ENCODE measurements at regions not wholly inside any gene's neighbourhood (a gene's known extent, or its start where the extent isn't known, plus 50 kb on each side); places are given as distances from the start of the nearest gene placed in this dataset.

DNA sequence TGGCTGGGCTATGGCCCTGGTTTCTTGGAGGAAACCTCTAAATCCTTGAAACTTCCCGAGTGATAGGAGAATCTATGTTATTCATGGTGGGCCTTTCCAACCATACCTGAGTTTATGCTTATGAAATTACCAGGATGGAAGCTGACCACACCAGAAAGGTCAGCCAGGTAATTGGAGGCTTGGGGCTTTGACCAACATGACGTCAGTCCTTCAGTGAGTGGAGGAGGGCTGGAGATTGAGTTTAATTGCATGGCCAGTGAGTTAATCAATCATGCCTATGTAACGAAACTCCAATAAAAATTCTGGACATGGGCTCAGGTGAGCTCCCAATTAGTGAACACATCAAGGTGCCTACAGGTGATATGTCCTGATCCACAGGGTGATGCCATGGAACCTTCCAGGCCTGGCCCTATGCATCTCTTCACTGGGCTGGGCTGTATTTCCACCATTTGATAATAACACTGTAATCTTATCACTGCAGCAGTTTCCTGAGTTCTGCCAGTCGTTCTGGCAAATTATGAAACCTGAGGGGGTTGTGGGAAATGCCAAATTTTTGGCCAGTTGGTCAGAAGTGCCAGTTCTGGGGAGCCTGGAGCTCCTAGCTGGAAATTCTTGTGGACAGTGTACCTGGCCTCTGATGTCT, 106.5 kb downstream of the CDH26 start:
- DNase-seq (ENCODE audit: low spot score): no peak

DNA sequence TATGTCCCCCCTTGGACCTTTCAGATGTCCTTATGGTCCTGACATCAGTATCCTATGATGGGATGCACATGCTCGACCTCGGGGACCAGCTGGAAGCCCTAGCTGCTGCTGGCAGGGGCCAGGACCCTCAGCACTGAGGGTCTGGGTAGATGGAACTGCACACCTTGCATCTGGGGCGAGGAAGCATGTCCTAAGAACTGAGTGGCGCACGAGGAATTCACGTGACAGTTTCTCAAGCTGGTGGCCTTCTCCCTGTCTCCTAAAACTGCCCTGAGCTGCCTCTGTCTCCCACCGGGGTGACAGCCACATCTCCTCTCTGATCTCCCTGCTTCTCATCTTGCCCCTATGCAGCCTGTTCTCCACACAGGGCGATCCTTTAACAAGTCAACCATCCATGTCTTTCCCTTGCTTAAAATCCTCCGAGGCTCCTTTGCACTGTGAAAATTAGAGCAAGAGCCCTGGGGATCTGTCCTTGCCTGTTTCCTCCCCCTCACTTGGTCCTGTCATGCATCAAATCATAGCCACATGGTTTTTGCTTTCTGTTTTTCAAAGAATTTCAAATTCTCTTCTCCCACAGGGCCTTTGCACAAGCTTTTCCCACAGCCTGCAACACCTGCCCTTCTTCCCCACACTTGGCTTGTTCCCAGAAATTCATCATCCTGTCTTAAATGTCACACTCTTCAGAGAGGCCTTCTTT, 107.7 kb downstream of the CDH26 start:
- no peak for DNase-seq (ENCODE audit: low spot score)

DNA sequence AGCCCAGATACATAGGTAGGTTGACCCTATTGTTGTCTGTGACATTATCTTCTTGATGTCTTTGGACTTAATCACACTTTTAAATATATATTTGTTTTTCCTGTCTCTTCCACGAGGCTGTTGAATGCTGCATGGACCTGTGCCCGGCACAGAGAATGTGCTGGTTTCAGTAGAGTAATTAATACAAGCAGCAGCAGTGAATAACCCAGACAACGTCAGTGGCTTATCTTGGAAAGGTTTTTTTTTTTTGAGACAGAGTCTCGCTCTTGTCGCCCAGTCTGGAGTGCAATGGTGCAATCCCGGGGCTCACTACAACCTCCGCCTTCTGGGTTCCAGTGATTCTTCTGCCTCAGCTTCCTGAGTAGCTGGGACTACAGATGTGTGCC, 108.2 kb downstream of the CDH26 start:
- no peak for DNase-seq (ENCODE audit: low spot score)

DNA sequence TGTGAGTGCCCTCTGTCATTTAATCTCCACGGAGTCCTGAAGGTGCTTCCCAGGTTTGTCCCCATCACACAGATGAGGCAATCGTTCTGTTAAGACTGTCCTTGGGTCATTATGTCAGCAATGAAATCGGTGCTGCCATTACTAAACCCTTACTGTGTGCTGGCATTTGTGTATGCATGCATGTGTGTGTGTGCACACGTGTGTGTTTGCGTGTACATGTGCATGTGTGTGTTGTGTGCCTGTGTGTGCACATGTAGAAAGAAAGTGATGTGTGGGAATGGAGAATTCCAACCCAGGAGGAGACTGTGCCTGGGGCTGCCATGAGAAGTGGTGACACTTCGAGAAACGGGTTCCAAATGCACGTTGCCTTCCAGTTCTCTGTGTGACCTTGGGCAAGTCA, 110.3 kb downstream of the CDH26 start:
- no peak for DNase-seq (ENCODE audit: low spot score)

DNA sequence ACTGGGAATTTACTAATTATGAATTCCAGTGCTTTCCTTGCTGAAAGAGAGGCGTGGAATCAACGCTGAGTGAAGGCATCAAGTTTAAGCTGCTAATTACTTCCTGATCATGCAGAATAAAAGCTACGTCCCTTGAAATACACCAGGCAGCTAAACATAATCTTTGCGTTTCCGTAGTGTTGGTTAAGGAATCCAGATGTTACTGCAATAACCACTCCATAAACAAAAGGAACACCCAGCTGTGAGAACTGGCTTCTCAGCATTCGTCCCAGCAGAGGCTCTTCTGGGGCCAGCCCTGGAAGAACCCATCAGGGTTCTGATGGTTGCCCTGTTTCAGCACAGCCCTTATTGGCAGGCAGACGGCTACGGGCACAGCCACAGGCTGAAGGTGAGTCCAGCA, 111.4 kb downstream of the CDH26 start:
- no peak for DNase-seq (ENCODE audit: low spot score)

DNA sequence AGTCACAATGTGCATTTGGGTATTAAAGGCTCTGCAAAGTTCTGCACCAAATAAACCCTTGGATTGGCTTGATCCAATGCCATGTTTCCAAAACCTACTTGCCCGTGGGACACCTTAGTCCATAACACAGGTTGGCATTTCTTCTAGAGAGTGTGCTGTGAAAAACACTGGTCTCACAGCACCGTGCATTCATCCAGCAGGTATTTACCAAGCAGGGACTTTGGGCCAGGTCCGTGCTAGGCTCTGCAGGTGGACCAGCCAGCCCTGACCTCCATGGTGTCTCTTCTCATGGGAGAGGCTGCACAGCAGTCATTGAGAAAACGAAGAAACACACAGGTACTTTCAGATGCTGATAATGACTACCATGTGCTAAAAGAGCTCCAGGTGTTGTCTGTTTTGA, 112.6 kb downstream of the CDH26 start:
- DNase-seq (ENCODE audit: low spot score): no peak

DNA sequence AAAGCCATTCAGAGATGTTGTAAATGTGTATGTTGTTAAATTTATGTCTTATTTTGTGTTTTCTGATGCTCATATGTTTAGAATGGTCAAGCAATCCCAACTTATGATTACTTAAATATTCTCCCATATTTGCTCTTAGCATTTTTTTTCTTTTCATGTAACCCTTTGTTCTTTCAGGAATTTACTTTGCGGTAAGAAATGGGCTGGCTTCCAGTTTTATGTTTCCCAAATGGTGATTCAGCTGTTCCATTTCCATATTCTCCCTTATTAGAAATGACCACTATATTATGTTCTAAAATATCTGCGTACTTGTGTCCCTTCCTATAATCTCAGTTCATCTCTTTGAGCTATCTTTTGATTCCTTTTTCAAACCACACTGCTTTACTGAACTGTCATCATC, 113.7 kb downstream of the CDH26 start:
- no peak for DNase-seq (ENCODE audit: low spot score)

DNA sequence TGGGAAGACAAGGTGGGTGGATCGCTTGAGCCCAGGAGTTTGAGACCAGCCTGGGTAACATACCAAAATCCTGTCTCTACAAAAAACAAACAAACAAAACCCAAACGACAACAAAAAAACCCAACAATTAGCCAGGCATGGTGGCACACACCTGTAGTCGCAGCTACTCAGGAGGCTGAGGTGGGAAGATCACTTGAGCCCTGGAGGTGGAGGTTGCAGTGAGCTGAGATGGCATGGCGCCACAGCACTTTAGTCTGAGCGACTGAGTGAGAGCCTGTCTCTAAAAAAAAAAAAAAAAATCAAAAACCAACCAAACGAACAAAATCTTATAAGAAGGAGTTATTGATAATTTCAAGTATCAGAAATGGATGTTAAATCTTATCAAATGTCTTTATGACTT, 114.9 kb downstream of the CDH26 start:
- DNase-seq (ENCODE audit: low spot score): no peak

DNA sequence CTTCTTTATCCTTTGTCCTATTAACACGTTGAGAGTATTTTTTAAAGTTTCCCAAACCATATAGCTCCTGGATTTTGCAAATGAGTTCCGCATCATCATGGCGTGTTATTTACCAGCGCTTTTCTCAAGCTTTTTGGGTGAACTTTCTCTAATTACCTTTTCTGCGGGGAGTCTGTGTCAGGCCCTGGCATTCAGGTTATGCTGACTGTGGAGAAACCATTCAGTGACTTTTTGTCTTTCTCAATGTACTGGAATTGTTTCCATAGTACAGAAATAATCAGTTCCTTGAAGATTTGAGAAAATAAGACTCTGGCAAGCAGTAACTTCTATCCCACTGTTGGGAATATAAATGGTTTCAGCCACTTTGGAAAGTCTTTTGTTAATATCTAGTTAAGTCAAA, 115.3 kb downstream of the CDH26 start:
- DNase-seq (ENCODE audit: low spot score): no peak

DNA sequence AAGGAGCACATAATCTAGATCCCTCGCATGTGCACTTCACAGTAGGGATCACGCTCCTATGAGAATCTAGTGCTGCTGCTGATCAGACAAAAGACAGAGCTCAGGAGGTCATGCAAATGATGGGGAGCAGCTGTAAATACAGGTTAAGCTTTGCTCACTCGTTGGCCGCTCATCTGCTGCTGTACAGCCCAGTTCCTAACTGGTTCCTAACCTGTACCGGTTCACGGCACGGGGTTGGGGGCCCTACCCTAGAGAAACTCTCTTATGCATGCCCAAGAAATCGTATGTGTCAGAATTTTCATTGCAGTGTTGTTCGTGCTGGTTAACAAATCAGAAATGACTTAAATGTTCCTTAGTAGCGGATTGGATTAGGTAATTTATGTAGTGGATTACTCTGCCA, 116.1 kb downstream of the CDH26 start:
- no peak for DNase-seq (ENCODE audit: low spot score)

DNA sequence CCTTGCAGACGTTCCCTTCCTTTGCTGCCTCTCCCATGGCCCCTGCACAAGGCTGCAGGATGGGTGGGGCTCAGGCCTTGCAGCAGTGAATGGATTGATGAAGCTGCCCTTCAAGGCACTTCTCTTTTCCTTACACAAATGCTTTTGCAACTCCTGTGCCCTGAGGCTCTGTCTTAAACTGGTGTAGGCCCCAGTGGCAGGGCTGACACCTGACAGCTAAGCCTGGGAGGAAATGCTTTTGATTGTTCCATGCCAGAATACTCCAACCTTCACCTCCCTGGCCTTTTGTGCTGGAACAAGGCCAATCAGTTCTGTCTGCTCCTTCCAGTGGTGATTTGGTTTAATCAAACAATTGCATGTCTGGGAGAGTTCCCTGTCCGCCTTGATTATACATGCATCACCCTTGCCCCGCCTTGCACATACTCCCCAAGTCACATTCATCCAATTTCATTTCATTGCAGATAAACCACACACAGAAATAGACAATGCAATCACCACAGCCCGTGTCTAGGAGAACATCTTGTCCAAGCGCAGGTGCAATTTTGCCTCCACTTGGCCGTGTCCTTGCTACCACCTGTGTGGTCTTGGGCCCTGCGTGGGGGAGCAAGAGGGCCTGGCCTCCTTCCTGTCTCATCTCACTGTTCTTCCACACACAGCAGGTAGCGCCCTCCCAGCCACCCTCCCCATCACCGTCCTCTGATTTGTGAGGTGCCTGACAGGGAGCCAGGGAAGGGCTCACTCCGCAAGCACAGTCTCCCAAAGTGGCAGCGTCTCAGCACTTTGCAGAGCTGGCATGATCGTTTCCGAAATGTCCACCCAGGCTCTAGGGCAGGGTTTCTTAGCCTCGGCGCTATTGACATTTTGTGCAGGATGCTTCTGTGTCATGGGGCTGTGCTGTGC, 120.4 kb downstream of the CDH26 start:
- no peak for DNase-seq (ENCODE audit: low spot score)

DNA sequence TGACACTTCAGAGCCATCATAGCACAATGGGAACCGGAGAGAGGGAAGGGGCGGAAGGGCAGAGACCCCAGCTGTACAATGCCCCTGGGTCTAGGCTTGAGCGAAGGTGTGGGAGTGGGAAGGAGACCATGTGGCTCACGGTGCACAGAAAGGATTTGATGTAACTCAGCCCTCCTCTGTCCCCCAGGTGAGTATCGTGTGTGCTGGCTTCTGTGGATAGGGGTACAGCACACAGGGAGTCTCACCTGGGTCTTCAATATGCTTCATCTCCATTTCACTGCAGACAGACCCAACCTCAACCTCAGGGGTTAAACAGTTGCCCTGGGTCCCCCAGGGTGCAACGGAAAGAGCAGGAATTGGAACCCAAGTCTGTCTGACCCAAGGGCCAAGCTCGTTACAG, 122.2 kb downstream of the CDH26 start:
- DNase-seq (ENCODE audit: low spot score): no peak

DNA sequence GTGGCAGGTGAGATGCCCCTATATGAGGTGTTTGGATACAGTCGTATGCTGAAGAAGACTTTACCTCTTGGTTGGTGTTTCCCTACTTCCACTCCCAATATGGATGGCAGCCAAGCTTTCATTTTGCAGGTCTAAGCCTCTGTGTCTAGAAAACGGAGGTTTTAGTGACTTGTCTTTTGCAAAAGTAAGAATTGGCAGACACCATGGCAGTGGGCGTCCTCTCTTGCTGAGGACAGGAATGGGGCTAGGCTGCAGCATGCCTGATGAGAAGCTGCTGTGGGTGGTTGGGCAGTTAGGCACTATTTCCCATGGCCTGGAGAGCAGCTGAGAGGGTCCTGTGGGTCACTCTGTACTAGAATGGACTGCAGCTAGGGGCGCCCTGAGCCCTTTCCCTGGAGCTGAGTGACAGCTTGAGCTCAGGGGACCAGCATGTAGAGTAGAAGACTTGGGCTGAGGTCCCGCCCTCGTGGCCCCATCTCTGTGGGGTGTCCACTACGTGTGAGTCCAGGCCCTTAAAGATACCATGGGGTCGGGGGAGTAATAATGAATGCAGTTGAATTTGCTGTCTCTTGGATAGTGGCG, 127.4 kb downstream of the CDH26 start:
- DNase-seq (ENCODE audit: low spot score): no peak

DNA sequence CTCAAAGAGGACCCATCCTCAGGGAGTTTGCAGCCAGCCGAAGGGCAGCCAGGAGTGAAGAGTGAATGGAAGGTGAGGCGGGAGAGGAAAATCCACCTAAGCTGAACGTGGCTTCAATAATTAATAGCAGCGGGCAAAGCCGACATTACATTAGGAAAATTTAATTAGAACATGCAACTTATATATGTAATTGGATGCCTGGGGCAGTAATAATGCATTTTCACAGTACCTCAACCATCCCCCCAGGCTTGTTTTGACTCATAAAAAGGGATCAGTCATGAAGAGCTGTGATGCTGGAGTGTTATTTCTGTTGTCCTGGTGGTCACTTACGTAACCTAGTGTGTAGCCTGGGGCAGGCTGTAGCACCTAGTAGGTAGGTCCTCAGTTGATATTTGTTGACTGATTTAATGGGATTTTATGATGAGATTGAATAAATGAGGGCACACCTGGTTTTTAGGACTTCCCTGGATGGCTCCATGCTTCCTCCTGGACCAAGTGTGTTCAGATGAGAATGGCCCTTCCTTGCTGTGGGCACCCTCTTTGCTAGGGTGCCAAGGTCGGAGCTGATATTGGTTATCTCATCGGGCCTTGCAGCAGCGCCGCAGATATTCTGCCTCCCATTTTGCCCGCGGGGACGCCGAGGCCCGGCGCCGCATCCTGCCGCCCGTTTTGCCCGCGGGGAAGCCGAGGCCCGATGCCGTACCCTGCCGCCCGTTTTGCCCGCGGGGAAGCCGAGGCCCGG, 128.8 kb downstream of the CDH26 start:
- DNase-seq (ENCODE audit: low spot score): no peak

DNA sequence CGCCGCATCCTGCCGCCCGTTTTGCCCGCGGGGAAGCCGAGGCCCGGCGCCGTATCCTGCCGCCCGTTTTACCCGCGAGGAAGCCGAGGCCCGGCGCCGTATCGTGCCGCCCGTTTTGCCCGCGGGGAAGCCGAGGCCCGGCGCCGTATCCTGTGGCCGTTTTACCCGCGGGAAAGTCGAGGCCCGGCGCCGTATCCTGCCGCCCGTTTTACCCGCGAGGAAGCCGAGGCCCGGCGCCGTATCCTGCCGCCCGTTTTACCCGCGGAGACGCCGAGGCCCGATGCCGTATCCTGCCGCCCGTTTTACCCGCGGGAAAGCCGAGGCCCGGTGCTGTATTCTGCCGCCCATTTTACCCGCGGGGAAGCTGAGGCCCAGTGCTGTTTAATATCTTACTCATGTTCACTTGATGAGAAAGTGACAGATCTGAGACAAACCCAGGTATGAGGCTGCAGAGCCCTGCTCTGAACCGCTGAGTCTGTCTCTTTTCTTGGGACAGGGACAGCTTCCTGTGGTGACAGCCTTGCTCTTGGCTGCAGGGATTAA, 129.4 kb downstream of the CDH26 start:
- no peak for DNase-seq (ENCODE audit: low spot score)

DNA sequence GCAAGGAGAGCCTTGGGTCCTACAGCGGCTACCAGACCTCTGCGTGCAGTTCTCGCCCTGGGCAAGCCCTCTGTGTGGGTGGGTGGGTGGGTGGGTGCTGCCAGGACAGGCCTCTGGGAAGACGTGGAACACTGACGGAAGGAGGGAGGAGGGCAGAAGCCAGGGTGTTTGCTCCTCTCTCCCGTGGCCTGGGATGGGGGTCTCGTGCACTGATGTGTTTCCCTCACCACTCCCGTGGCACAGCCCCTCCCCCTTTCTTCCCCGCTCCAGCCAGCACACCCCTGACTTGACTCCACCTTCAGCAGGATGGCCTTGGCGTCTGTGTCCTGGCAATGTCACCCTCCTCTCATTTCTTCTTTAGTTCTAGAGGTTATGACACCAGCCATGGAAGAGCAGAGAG, 130.0 kb downstream of the CDH26 start:
- DNase-seq (ENCODE audit: low spot score): no peak

DNA sequence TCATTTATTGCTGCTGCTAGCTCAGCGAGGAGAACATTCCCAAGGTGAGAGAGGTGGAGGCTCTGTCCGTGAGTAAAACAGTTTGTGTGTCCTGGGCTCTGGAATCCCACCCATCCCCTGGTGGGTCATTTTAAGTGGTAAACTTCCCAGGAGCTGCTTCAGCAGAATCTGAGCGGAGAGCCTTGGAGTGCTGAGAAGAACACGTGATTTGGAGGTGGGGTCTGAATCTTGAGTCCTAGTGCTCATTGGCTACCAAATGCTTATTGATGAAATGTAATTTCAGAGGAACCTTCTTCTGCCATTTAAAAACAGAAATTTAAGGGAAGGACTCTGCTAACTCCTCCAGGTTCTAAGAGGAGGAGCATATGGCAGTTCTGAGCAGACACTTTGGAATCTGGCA, 132.4 kb downstream of the CDH26 start:
- no peak for DNase-seq (ENCODE audit: low spot score)

DNA sequence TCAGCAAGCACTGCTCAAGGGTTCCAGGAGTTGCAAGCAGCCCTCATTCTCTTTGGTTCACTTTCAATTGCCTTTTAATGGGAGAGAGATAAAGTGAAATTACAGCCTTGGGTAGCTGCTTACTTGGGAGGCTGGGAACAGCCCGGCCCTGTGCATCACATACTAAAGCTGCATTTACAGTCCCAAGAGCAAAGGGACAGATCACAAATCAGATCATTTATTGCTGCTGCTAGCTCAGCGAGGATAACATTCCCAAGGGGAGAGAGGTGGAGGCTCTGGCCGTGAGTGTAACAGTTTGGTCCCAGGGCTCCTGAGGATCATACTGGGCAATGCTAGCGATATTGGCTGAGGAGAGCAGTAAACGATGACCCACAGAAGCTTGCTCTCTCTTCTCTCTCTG, 133.1 kb downstream of the CDH26 start:
- DNase-seq (ENCODE audit: low spot score): no peak

DNA sequence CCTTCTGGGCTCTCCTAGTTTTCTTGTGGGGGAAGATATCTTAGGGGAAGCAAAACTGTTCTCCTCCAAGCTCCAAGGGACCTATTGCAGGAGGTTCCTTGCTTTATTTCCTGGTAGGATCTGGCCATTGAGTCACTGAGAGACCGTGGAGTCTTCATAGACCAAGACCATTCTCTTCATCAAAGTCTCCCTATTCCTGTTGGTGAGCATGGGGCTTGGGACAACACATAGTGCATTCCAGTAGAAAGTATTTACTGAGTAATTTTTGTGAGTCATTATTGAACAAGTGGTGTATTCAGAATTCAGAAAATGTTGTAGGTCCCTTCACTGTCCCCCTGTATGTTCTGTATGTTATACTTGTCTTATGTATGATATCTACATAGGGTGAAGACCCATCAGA, 133.6 kb downstream of the CDH26 start:
- no peak for DNase-seq (ENCODE audit: low spot score)

DNA sequence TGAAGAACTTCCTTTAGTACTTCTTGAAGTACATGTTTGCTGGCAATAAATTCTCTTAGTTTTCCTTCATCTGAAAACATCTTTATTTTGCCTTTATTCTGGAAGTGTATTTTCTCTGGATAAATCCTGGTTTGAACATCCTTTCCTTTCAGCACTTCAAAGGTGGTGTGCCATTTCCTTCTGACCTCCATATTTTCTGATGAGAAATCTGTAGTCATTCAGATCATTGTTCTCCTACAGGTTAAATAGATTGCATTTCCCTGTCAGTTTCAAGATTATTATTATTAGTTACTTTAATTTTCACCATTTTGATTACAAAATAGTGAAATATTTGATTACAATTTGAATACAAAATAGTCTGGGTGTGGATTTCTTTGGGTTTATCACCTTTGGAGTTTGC, 134.5 kb downstream of the CDH26 start:
- DNase-seq (ENCODE audit: low spot score): no peak

DNA sequence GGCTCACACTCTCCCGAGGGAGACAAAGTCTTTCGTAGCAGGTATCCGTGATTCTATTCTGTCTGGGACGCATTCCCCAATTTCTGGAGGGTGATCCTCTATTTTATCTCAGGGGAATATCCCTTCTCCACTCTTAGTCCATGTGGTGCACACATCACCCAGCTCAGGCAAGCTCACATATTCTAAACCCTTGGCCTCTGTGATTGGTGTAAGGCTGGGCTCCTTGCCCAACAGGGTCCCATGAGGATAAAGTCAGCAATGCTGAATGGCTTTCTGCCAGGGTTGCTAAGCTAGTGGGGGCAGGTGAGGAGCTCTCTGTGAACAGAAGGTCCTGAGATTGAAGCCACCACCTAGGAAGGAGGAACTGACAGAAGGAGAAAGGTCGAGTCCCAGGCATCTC, 137.2 kb downstream of the CDH26 start:
- DNase-seq (ENCODE audit: low spot score): no peak

DNA sequence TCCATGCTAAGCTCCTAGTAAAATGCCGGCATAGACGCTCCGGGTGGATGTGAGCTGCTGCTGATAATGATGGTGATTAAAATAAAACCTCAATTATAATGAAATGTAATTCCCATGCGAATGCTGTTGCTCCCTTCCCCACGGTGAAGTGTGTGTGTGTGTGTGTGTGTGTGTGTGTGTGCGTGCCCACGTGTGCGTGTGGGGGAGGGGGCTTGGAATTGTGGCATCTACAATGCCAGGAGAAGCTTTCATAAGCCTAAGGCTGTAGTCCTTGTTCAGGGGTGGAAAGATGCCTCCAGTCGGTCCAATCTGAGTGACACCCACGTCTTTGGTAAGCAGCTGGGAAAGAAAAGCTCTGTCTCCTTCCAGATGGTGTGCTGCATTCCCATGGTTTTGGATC, 137.9 kb downstream of the CDH26 start:
- no peak for DNase-seq (ENCODE audit: low spot score)

Data from H4 (cell line).